OCI-LY7 (cell line): ENCODE measurements at regions not wholly inside any gene's neighbourhood (a gene's known extent, or its start where the extent isn't known, plus 50 kb on each side); places are given as distances from the start of the nearest gene placed in this dataset.

Source experiments
- CTCF ChIP-seq: fragments of 200-600 bp; sonication (generic); conservative IDR thresholded peaks from 2 replicates; pipeline ENCODE4 v1.5.1; 2014; ENCODE audit warnings: mild to moderate bottlenecking, antibody characterized with exemption, low read length, moderate library complexity, mixed read lengths
- EZH2phosphoT487 ChIP-seq: fragments of 200-600 bp; sonication (generic); IDR thresholded peaks from 2 replicates; pipeline ENCODE4 v1.6.1; 2018; ENCODE audit warnings: low read depth, borderline replicate concordance, mild to moderate bottlenecking, mixed run types, antibody characterized with exemption, low read length, moderate library complexity, mixed read lengths

DNA sequence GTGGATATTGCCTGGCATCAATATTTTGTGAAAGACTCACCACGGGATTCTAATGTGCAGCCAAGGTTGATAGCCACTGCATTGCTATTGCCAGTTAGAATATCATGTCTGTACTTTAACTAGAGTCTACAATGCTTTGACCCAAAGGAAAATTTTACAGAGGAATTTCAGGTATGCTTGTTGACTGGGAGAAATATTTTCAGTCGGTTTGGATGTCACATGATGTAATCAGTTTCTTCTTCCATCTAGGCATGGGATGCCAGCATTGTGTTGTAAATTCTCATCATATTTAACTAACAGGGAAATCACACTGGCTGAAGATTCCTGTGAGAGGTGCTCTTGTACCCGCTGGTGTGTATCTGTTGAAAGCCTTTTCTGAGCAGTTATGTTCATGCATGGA is 508.9 kb upstream of the ADAMTS9 start:
- TF ChIP-seq CTCF (no peak), EZH2phosphoT487 (no peak)
